Breast epithelium (tissue), 4 donors: ENCODE measurements at regions not wholly inside any gene's neighbourhood (a gene's known extent, or its start where the extent isn't known, plus 50 kb on each side); places are given as distances from the start of the nearest gene placed in this dataset.
"Not testable (repeated sequence)": the region's sequence is repeated elsewhere in the genome, so short reads cannot be mapped to it uniquely, and the experiment has no call there.

ENCODE experiments used
- DNase-seq, 2 donors: peaks; one replicate each; pipeline ENCODE4 v3.0.0-alpha.2; 2019; ENCODE audit warnings: low spot score in 2 of 2
- H3K27ac ChIP-seq, 2 donors: fragments of 200-600 bp; sonication (generic) in 1 of 2; one replicate each; pipeline ENCODE4 v1.5.1; 2016 to 2019; ENCODE audit warnings: mild to moderate bottlenecking in 1 of 2
- H3K27me3 ChIP-seq, 2 donors: fragments of 200-600 bp; sonication (generic) in 1 of 2; one replicate each; pipeline versions ENCODE4 v1.5.1 to v1.6.0; 2017 to 2019; ENCODE audit warnings: control low read depth in 1 of 2, mild to moderate bottlenecking in 1 of 2
- H3K36me3 ChIP-seq: fragments of 200-600 bp; one replicate; pipeline ENCODE4 v1.5.1; 2019
- H3K4me1 ChIP-seq, 2 donors: fragments of 200-600 bp; sonication (generic); one replicate each; pipeline ENCODE4 v1.5.1; 2016 to 2019; ENCODE audit warnings: control low read depth in 1 of 2
- H3K4me3 ChIP-seq, 3 donors: fragments of 200-600 bp; sonication (generic); 1 replicate in 2 of 3; 2 replicates in 1 of 3; pipeline ENCODE4 v1.5.1; 2016 to 2019; ENCODE audit warnings: mild to moderate bottlenecking in 3 of 3, moderate library complexity in 2 of 3
- H3K9me3 ChIP-seq, 2 donors: fragments of 200-600 bp; sonication (generic) in 1 of 2; one replicate each; pipeline ENCODE4 v1.5.1; 2016 to 2019; ENCODE audit warnings: control low read depth in 1 of 2
- CTCF ChIP-seq, 3 donors: fragments of 450-650 bp; IDR thresholded peaks; one replicate each; pipeline ENCODE4 v1.5.1; 2016 to 2017; ENCODE audit warnings: antibody characterized with exemption in 3 of 3, mild to moderate bottlenecking in 3 of 3, moderate library complexity in 3 of 3
- POLR2A ChIP-seq: fragments of 450-650 bp; IDR thresholded peaks from one replicate; pipeline ENCODE4 v1.6.1; 2016; ENCODE audit warnings: antibody characterized with exemption, mild to moderate bottlenecking, moderate library complexity
- POLR2AphosphoS5 ChIP-seq, 3 donors: sonication (generic); formaldehyde crosslinking; IDR thresholded peaks; one replicate each; pipeline ENCODE4 v1.6.1; 2017; ENCODE audit warnings: antibody characterized with exemption in 3 of 3
- intact Hi-C: fragments of 100-400 bp; cut with DNase I; formaldehyde crosslinking; loops from one replicate; pipeline ENCODE4 v1.15.1; 2023; ENCODE audit warnings: low total_unique reads

GRCh38 chr6:164078532-164079274, 664.2 kb downstream of the QKI start:
- Histone ChIP-seq H3K36me3 (no peaks in the 10 kb centered on the region), H3K27ac (no peak overlapping the region), H3K27me3 (no peaks in the 10 kb centered on the region), H3K9me3 (no peaks in the 10 kb centered on the region), H3K4me3 (no peak overlapping the region), H3K4me1 (no peaks in the 10 kb centered on the region)
- TF ChIP-seq POLR2A = no peak
- TF ChIP-seq POLR2AphosphoS5 (IDR thresholded peaks at IDR 0.05) = no peak
- TF ChIP-seq CTCF (IDR thresholded peaks at IDR 0.05) = no peak
- DNase-seq = no peak
- intact Hi-C loops = no loop called here

- intact Hi-C loops, H3K36me3 ChIP-seq, H3K4me3 ChIP-seq, DNase-seq, H3K4me1 ChIP-seq, H3K9me3 ChIP-seq, H3K27me3 ChIP-seq, H3K27ac ChIP-seq: not testable (repeated sequence)
Observed at GRCh38 chr6:164076818-164077532, 662.5 kb downstream of the QKI start.

GRCh38 chr6:164075981-164076615, 661.6 kb downstream of the QKI start:
- Histone ChIP-seq H3K4me3 (no peak overlapping the region), H3K27ac (no peak overlapping the region), H3K27me3 (no peaks in the 10 kb centered on the region), H3K36me3 (no peaks in the 10 kb centered on the region), H3K4me1 (no peaks in the 10 kb centered on the region), H3K9me3 (no peaks in the 10 kb centered on the region)
- no peak for DNase-seq
- intact Hi-C loops = no loop called here
- TF ChIP-seq POLR2AphosphoS5 (IDR thresholded peaks at IDR 0.05) = no peak
- no peak for TF ChIP-seq POLR2A
- TF ChIP-seq CTCF (IDR thresholded peaks at IDR 0.05) = no peak

GRCh38 chr6:164072240-164072666, 657.7 kb downstream of the QKI start:
- intact Hi-C loops = no loop called here

More at GRCh38 chr6:164072240-164072666, 657.7 kb downstream of the QKI start:
- Histone ChIP-seq H3K27me3 (no peaks in the 10 kb centered on the region), H3K9me3 (no peaks in the 10 kb centered on the region), H3K4me3 (no peak overlapping the region), H3K4me1 (no peaks in the 10 kb centered on the region), H3K36me3 (no peaks in the 10 kb centered on the region), H3K27ac (no peak overlapping the region)
- no peak for DNase-seq
- TF ChIP-seq POLR2A = no peak
- no peak for TF ChIP-seq CTCF (IDR thresholded peaks at IDR 0.05)
